H1 (cell line): ENCODE measurements at regions not wholly inside any gene's neighbourhood (a gene's known extent, or its start where the extent isn't known, plus 50 kb on each side); places are given as distances from the start of the nearest gene placed in this dataset.

ENCODE experiments used
- CTCF ChIA-PET: fragments of 300-600 bp; sonication (Branson Sonifier 250); formaldehyde crosslinking; loops from one replicate; lab custom pipeline; 2021; ENCODE audit not compliant: partially characterized antibody; lab: Charles Lee
- POLR2A ChIA-PET: fragments of 300-600 bp; sonication (Branson Sonifier 250); formaldehyde crosslinking; loops from one replicate; lab custom pipeline; 2021; ENCODE audit warnings: inconsistent platforms; ENCODE audit not compliant: partially characterized antibody; lab: Charles Lee
- DNase-seq, 2 experiments: peaks; one replicate each; pipeline versions ENCODE4 v3.0.0 to v3.0.0-alpha.2; 2010 to 2022; ENCODE audit warnings: low spot score in 2 of 2, low read depth in 1 of 2, mixed read lengths in 1 of 2
- FAIRE-seq: peaks from 2 replicates; lab custom pipeline; 2011; peaks lifted over from hg19 to GRCh38; lab: Jason Lieb, UNC
- H2AFZ ChIP-seq: 2 replicates; pipeline ENCODE4 v1.8.1; 2012; ENCODE audit warnings: low read length, inconsistent platforms
- H2AK5ac ChIP-seq: 2 replicates; pipeline ENCODE4 v1.6.1; 2013; ENCODE audit warnings: low read depth, low read length
- H2BK120ac ChIP-seq: replicated peaks from 2 replicates; pipeline ENCODE3; 2013; ENCODE audit warnings: low read depth, low read length, inconsistent platforms
- H2BK12ac ChIP-seq: 2 replicates; pipeline ENCODE4 v1.6.1; 2013; ENCODE audit warnings: low read depth, low read length
- H2BK15ac ChIP-seq: 2 replicates; pipeline ENCODE4 v1.6.1; 2013; ENCODE audit warnings: low read length
- H2BK20ac ChIP-seq: 2 replicates; pipeline ENCODE4 v1.6.1; 2013; ENCODE audit warnings: low read length
- H2BK5ac ChIP-seq: 2 replicates; pipeline ENCODE4 v1.6.1; 2013; ENCODE audit warnings: low read depth, low read length
- H3K14ac ChIP-seq: 2 replicates; pipeline ENCODE4 v1.6.1; 2013; ENCODE audit warnings: inconsistent platforms; ENCODE audit not compliant: insufficient read length
- H3K18ac ChIP-seq: 2 replicates; pipeline ENCODE4 v1.6.1; 2013; ENCODE audit warnings: low read length; ENCODE audit errors: extremely low read depth
- H3K23ac ChIP-seq: 2 replicates; pipeline ENCODE4 v1.6.1; 2013; ENCODE audit warnings: inconsistent platforms; ENCODE audit not compliant: insufficient read length
- H3K23me2 ChIP-seq: 2 replicates; pipeline ENCODE4 v1.6.1; 2013; ENCODE audit warnings: low read depth, low read length
- H3K27ac ChIP-seq: 2 replicates; pipeline ENCODE4 v1.6.1; 2011; ENCODE audit warnings: low read depth, low read length, inconsistent platforms
- H3K27me3 ChIP-seq, 4 experiments: replicated peaks in 1 of 4; 1 replicate in 1 of 4; 2 replicates in 3 of 4; pipeline versions ENCODE4 v1.6.1 to v1.8.1; 2011 to 2013; ENCODE audit warnings: low read length in 3 of 4, mild to moderate bottlenecking in 3 of 4, inconsistent platforms in 2 of 4, mixed read lengths in 2 of 4, moderate library complexity in 1 of 4; ENCODE audit not compliant: control insufficient read depth in 3 of 4, insufficient read depth in 3 of 4; ENCODE audit errors: extremely low read depth in 1 of 4
- H3K36me3 ChIP-seq, 4 experiments: 2 replicates each; pipeline versions ENCODE4 v1.6.1 to v1.8.1; 2011 to 2013; ENCODE audit warnings: mild to moderate bottlenecking in 4 of 4, low read length in 3 of 4, moderate library complexity in 2 of 4, control low read depth in 1 of 4, inconsistent platforms in 1 of 4; ENCODE audit not compliant: insufficient read depth in 4 of 4, control insufficient read depth in 2 of 4
- H3K4ac ChIP-seq: replicated peaks from 2 replicates; pipeline ENCODE3; 2013; ENCODE audit warnings: low read length, low read depth, mixed read lengths, inconsistent platforms; ENCODE audit not compliant: insufficient read length
- H3K4me1 ChIP-seq, 4 experiments: replicated peaks in 1 of 4; 1 replicate in 1 of 4; 2 replicates in 3 of 4; pipeline versions ENCODE4 v1.6.1 to v1.8.1; 2011 to 2013; ENCODE audit warnings: low read length in 3 of 4, inconsistent platforms in 2 of 4, mixed read lengths in 1 of 4; ENCODE audit not compliant: insufficient read depth in 4 of 4, control insufficient read depth in 3 of 4
- H3K4me2 ChIP-seq, 2 experiments: 2 replicates each; pipeline versions ENCODE4 v1.6.1 to v1.8.1; 2011 to 2013; ENCODE audit warnings: low read depth in 2 of 2, low read length in 2 of 2, control low read depth in 1 of 2, inconsistent platforms in 1 of 2, mild to moderate bottlenecking in 1 of 2; ENCODE audit not compliant: insufficient read depth in 1 of 2
- H3K4me3 ChIP-seq, 4 experiments: fragments of 200-600, 300-600 bp in 1 of 4; sonication (generic), shearing (Covaris generic), sonication (Bioruptor Twin) in 1 of 4; 2 replicates each; pipeline versions ENCODE4 v1.5.1 to v1.8.1; 2011 to 2016; ENCODE audit warnings: low read length in 4 of 4, low read depth in 3 of 4, control low read depth in 2 of 4, inconsistent platforms in 2 of 4, mild to moderate bottlenecking in 2 of 4, mixed read lengths in 1 of 4, moderate library complexity in 1 of 4; ENCODE audit not compliant: insufficient read depth in 2 of 4; ENCODE audit errors: extremely low read depth in 1 of 4
- H3K56ac ChIP-seq: replicated peaks from 2 replicates; pipeline ENCODE3; 2013; ENCODE audit warnings: low read depth, mild to moderate bottlenecking, mixed read lengths, low read length, inconsistent platforms; ENCODE audit not compliant: insufficient read length
- H3K79me1 ChIP-seq: 2 replicates; pipeline ENCODE4 v1.6.1; 2013; ENCODE audit warnings: low read depth, low read length, control low read depth
- H3K79me2 ChIP-seq, 2 experiments: 2 replicates each; pipeline versions ENCODE4 v1.6.1 to v1.8.1; 2012 to 2013; ENCODE audit warnings: low read length in 2 of 2, mild to moderate bottlenecking in 2 of 2, inconsistent platforms in 1 of 2; ENCODE audit not compliant: insufficient read depth in 2 of 2, control insufficient read depth in 1 of 2
- H3K9ac ChIP-seq, 4 experiments: replicated peaks in 1 of 4; 1 replicate in 1 of 4; 2 replicates in 3 of 4; pipeline versions ENCODE4 v1.6.1 to v1.8.1; 2011 to 2013; ENCODE audit warnings: low read depth in 3 of 4, low read length in 3 of 4, control low read depth in 2 of 4, mild to moderate bottlenecking in 2 of 4, moderate library complexity in 2 of 4, inconsistent platforms in 1 of 4; ENCODE audit errors: extremely low read depth in 1 of 4
- H3K9me3 ChIP-seq, 2 experiments: 2 replicates each; pipeline versions ENCODE4 v1.6.1 to v1.8.1; 2012 to 2013; ENCODE audit warnings: mild to moderate bottlenecking in 2 of 2, moderate library complexity in 2 of 2, control low read depth in 1 of 2, inconsistent platforms in 1 of 2, low read depth in 1 of 2, low read length in 1 of 2, mixed read lengths in 1 of 2; ENCODE audit not compliant: insufficient read depth in 2 of 2
- H4K20me1 ChIP-seq, 2 experiments: replicated peaks in 1 of 2; 2 replicates each; pipeline versions ENCODE3 to v1.8.1; 2011 to 2013; ENCODE audit warnings: inconsistent platforms in 2 of 2, low read length in 2 of 2, mild to moderate bottlenecking in 1 of 2; ENCODE audit not compliant: insufficient read depth in 2 of 2, control insufficient read depth in 1 of 2
- H4K5ac ChIP-seq: 2 replicates; pipeline ENCODE4 v1.6.1; 2013; ENCODE audit warnings: low read length, low read depth, mixed read lengths, inconsistent platforms; ENCODE audit not compliant: insufficient read length
- H4K8ac ChIP-seq: 2 replicates; pipeline ENCODE4 v1.8.0; 2013; ENCODE audit warnings: mild to moderate bottlenecking, moderate library complexity, low read length, inconsistent platforms; ENCODE audit not compliant: insufficient read depth; ENCODE audit errors: extremely low read depth
- H4K91ac ChIP-seq: replicated peaks from 2 replicates; pipeline ENCODE3; 2013; ENCODE audit warnings: low read length, mixed read lengths, inconsistent platforms; ENCODE audit not compliant: insufficient read length
- GTF2F1 ChIP-seq: IDR thresholded peaks from 2 replicates; pipeline ENCODE4 v1.6.1; 2012; ENCODE audit warnings: low read depth, low read length, improper control_type of control experiment, borderline replicate concordance
- RAD21 ChIP-seq, 2 experiments: IDR thresholded peaks in 1 of 2; conservative IDR thresholded peaks in 1 of 2; 2 replicates each; pipeline ENCODE4 v1.6.1; 2011; ENCODE audit warnings: low read depth in 2 of 2, low read length in 2 of 2, improper control_type of control experiment in 1 of 2, inconsistent platforms in 1 of 2, mild to moderate bottlenecking in 1 of 2, moderate library complexity in 1 of 2
- TEAD4 ChIP-seq: IDR thresholded peaks from 2 replicates; pipeline ENCODE4 v1.6.1; 2012; ENCODE audit warnings: low read depth, low read length, inconsistent platforms, mixed read lengths
- WGBS, 2 experiments: shearing (Covaris generic) in 1 of 2; methylation state at CpG; one replicate each; pipeline versions ENCODE4 v1.1.6 to v1.1.7; 2013 to 2015; ENCODE audit warnings: low lambda C conversion rate in 2 of 2, mixed read lengths in 2 of 2, inconsistent platforms in 1 of 2, low coverage in 1 of 2, missing lambda C conversion rate in 1 of 2; ENCODE audit not compliant: insufficient replicate concordance in 2 of 2, insufficient coverage in 1 of 2, insufficient read length in 1 of 2; ENCODE audit errors: extremely low coverage in 1 of 2, missing lambda C conversion rate in 1 of 2; 5-methylcytosine and 5-hydroxymethylcytosine counted together

GRCh38 chr6:121760745-121761144 is 325.3 kb downstream of the GJA1 start:
- Histone ChIP-seq H2BK120ac (no peak overlapping the region), H4K8ac (no peak overlapping the region), H3K23me2 (no peaks in the 10 kb centered on the region), H2BK20ac (no peak overlapping the region), H3K4ac (no peak overlapping the region), H3K79me1 (no peaks in the 10 kb centered on the region), H3K27ac (no peak overlapping the region), H4K20me1 (no peaks in the 10 kb centered on the region), H2BK5ac (no peak overlapping the region), H3K9ac (no peak overlapping the region), H2BK15ac (no peak overlapping the region), H3K9me3 (no peaks in the 10 kb centered on the region), H2BK12ac (no peak overlapping the region; the same call in 1 of the 2 replicates), H3K23ac (no peak overlapping the region), H3K27me3 (no peaks in the 10 kb centered on the region), H3K56ac (no peak overlapping the region), H2AFZ (peak overlapping the region; percentile 86), H2AK5ac (no peak overlapping the region), H3K4me3 (no peak overlapping the region), H3K18ac (no peak overlapping the region), H3K14ac (no peak overlapping the region), H3K4me1 (no peaks in the 10 kb centered on the region), H4K91ac (no peak overlapping the region), H3K79me2 (no peaks in the 10 kb centered on the region), H3K36me3 (no peaks in the 10 kb centered on the region), H4K5ac (no peak overlapping the region), H3K4me2 (no peak overlapping the region)
- FAIRE-seq = no peak
- TF ChIP-seq RAD21 (IDR thresholded peaks at IDR 0.05 in 1 of 2, conservative IDR thresholded peaks at IDR 0.05 in 1 of 2; ENCODE audit: low read depth in 2 of 2, low read length in 2 of 2) = 0 out of 4 replicates have a peak, but pooled peaks of 1 of the 2 experiments have one; percentile 9
- no peak for TF ChIP-seq GTF2F1
- 0 out of 2 replicates have a peak, but pooled peaks have one; percentile 43 for TF ChIP-seq TEAD4
- 93% methylated on average over 5 of the region's 5 CpGs; no CpG with 5 or more reads in 1 of the 2 experiments for WGBS, 2 experiments
- POLR2A ChIA-PET = interaction anchor here (0.9 kb wide), 1 partner anchor 13 kb away, joined by 3 read pairs; no protein-coding TSS in a partner anchor
- CTCF ChIA-PET = interaction anchor here (1.3 kb wide), 1 partner anchor 90 kb away, joined by 3 read pairs; no protein-coding TSS in a partner anchor
- no peak for DNase-seq
